GM13977 (cell line): ENCODE measurements at regions not wholly inside any gene's neighbourhood (a gene's known extent, or its start where the extent isn't known, plus 50 kb on each side); places are given as distances from the start of the nearest gene placed in this dataset.

Experiments used
- DNase-seq: peaks from one replicate; pipeline ENCODE4 v3.0.0; 2012; ENCODE audit warnings: low spot score
- CTCF ChIP-seq: IDR thresholded peaks from 2 replicates; pipeline ENCODE4 v1.5.1; 2012; ENCODE audit warnings: mild to moderate bottlenecking, control low read depth; ENCODE audit not compliant: insufficient read depth; ENCODE audit errors: extremely low read depth, missing control alignments
- in situ Hi-C: fragments of 300-500 bp; cut with MboI; formaldehyde crosslinking; loops from one replicate; pipeline ENCODE4 v1.12.0; 2022; ENCODE audit warnings: low sequenced_read_pairs, low pct_unique_long_range_greater_than_20kb, mixed read lengths, inconsistent platforms; ENCODE audit not compliant: unreplicated experiment

DNA sequence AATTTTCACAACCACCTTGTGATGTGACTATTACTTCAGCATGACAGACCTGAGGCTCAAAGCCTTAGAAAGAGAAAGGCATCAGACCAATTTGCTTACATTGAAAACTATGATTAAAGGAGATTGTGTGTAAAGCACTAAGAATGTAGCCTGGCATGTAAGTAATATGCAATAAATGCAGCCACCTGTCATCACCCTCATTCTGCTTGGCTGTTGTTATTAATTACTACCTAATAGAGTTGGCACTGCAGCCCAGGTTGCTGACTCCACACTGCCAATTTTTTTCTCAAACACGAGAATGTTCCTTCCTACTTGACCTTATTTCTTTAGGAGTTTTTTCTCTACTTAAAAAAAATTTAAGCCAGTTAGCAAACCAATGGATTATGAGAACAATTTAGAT, 61.2 kb upstream of the NPVF start:
- in situ Hi-C loops = no loop called here
- no peak for TF ChIP-seq CTCF
- no peak for DNase-seq

GRCh38 chr7:25294624-25295023, 66.3 kb upstream of the NPVF start:
- no peak for TF ChIP-seq CTCF
- in situ Hi-C loops = no loop called here
- no peak for DNase-seq

DNA sequence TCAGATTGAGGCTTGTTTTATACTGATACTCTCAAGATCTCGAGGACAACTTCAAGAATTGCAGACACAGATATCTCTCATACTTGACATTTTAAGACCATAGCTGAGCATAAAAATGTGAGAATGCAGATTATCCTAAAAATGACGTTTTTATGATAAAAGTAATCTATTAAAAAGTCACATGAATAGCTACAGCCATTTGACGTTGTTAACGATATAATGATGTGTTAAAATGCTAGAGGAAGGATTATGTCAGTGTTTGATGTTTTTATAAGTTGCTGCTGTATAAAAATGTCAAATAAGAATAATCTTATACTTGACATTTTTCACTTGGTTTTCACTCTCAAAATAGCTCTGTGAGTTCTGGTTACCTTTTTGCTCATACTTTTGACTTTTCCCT, 67.1 kb upstream of the NPVF start:
- in situ Hi-C loops = no loop called here
- DNase-seq = no peak
- no peak for TF ChIP-seq CTCF

- in situ Hi-C loops = no loop called here
- no peak for DNase-seq
- no peak for TF ChIP-seq CTCF
These were observed 67.8 kb upstream of the NPVF start for GRCh38 chr7:25296086-25296485.

DNA sequence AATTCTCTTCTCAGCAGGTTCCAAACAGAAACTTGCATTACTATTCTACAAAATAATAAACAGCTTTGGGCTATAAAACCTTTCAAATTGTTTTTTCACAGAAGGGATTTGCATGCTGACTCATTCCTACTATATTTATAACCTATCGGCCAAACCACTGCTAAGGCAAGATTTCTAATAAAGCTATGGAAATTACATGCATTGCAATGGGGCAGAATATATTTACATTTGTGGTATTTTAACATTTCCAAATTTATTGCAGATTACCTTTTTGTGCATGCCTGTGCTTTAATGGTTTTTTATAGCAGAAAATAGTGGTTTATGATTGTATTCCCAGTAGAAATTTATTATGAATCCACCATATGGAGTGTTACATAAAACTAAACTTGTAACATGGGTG, 69.0 kb upstream of the NPVF start:
- TF ChIP-seq CTCF = no peak
- DNase-seq = no peak
- in situ Hi-C loops = no loop called here

- in situ Hi-C loops = no loop called here
These were observed 75.2 kb upstream of the NPVF start for GRCh38 chr7:25303281-25304181.

More at GRCh38 chr7:25303281-25304181, 75.2 kb upstream of the NPVF start:
- no peak for DNase-seq
- TF ChIP-seq CTCF = no peak
